H9 (cell line): ENCODE measurements at regions not wholly inside any gene's neighbourhood (a gene's known extent, or its start where the extent isn't known, plus 50 kb on each side); places are given as distances from the start of the nearest gene placed in this dataset.

Experiments
- DNase-seq: peaks from one replicate; pipeline ENCODE4 v3.0.0-alpha.2; 2017
- H2AFZ ChIP-seq: one replicate; pipeline ENCODE4 v1.6.1; 2013; ENCODE audit warnings: mild to moderate bottlenecking, low read length, control low read depth, moderate library complexity
- H2AK5ac ChIP-seq: 2 replicates; pipeline ENCODE4 v1.6.1; 2013; ENCODE audit warnings: low read length, control low read depth, mixed read lengths; ENCODE audit not compliant: insufficient read length
- H2BK120ac ChIP-seq: one replicate; pipeline ENCODE4 v1.6.1; 2013; ENCODE audit warnings: low read depth, mild to moderate bottlenecking, low read length, control low read depth, inconsistent platforms; ENCODE audit not compliant: poor library complexity, severe bottlenecking
- H2BK12ac ChIP-seq: 2 replicates; pipeline ENCODE4 v1.6.1; 2013; ENCODE audit warnings: low read length, control low read depth, mixed read lengths, low read depth; ENCODE audit not compliant: insufficient read length
- H2BK15ac ChIP-seq: 2 replicates; pipeline ENCODE4 v1.6.1; 2013; ENCODE audit warnings: low read depth, low read length, control low read depth
- H2BK20ac ChIP-seq: one replicate; pipeline ENCODE4 v1.6.1; 2013; ENCODE audit warnings: low read depth, mild to moderate bottlenecking, low read length, control low read depth, inconsistent platforms; ENCODE audit not compliant: poor library complexity, severe bottlenecking
- H2BK5ac ChIP-seq: 2 replicates; pipeline ENCODE4 v1.6.1; 2013; ENCODE audit warnings: low read length, control low read depth, mixed read lengths; ENCODE audit not compliant: insufficient read length
- H3K14ac ChIP-seq: 2 replicates; pipeline ENCODE4 v1.6.1; 2013; ENCODE audit warnings: low read length, control low read depth; ENCODE audit not compliant: insufficient read depth
- H3K18ac ChIP-seq: 2 replicates; pipeline ENCODE4 v1.6.1; 2013; ENCODE audit warnings: low read depth, mild to moderate bottlenecking, mixed read lengths, low read length, control low read depth; ENCODE audit not compliant: insufficient read length
- H3K23ac ChIP-seq: 2 replicates; pipeline ENCODE4 v1.6.1; 2013; ENCODE audit warnings: low read length, control low read depth, mixed read lengths, low read depth; ENCODE audit not compliant: insufficient read length
- H3K23me2 ChIP-seq: 2 replicates; pipeline ENCODE4 v1.6.1; 2013; ENCODE audit warnings: low read depth, mild to moderate bottlenecking, mixed read lengths, low read length, control low read depth; ENCODE audit not compliant: insufficient read length, poor library complexity, severe bottlenecking
- H3K27ac ChIP-seq: 2 replicates; pipeline ENCODE4 v1.5.1; 2013; ENCODE audit warnings: low read length, control low read depth, mixed read lengths, low read depth; ENCODE audit not compliant: insufficient read length
- H3K27me3 ChIP-seq: 2 replicates; pipeline ENCODE4 v1.6.1; 2013; ENCODE audit warnings: low read length, control low read depth, inconsistent platforms; ENCODE audit not compliant: insufficient read depth
- H3K4ac ChIP-seq: 2 replicates; pipeline ENCODE4 v1.6.1; 2013; ENCODE audit warnings: low read depth, mild to moderate bottlenecking, control low read depth, inconsistent platforms, low read length, moderate library complexity
- H3K4me1 ChIP-seq: 2 replicates; pipeline ENCODE4 v1.6.1; 2013; ENCODE audit warnings: low read length, control low read depth, inconsistent platforms; ENCODE audit not compliant: insufficient read depth
- H3K4me2 ChIP-seq: 2 replicates; pipeline ENCODE4 v1.6.1; 2013; ENCODE audit warnings: low read length, control low read depth, mixed read lengths; ENCODE audit not compliant: insufficient read length, insufficient read depth
- H3K56ac ChIP-seq: 2 replicates; pipeline ENCODE4 v1.6.1; 2013; ENCODE audit warnings: low read depth, mild to moderate bottlenecking, mixed read lengths, low read length, control low read depth; ENCODE audit not compliant: insufficient read length
- H3K79me1 ChIP-seq: 2 replicates; pipeline ENCODE4 v1.6.1; 2013; ENCODE audit warnings: low read depth, mild to moderate bottlenecking, moderate library complexity, low read length, control low read depth, inconsistent platforms; ENCODE audit not compliant: insufficient read depth, poor library complexity, severe bottlenecking
- H3K79me2 ChIP-seq: 2 replicates; pipeline ENCODE4 v1.6.1; 2013; ENCODE audit warnings: low read length, control low read depth, inconsistent platforms; ENCODE audit not compliant: insufficient read depth
- H3K9ac ChIP-seq: 2 replicates; pipeline ENCODE4 v1.6.1; 2013; ENCODE audit warnings: low read length, control low read depth, mixed read lengths; ENCODE audit not compliant: insufficient read length; ENCODE audit errors: extremely low read depth
- H3K9me3 ChIP-seq: one replicate; pipeline ENCODE4 v1.6.1; 2013; ENCODE audit warnings: low read depth, low read length, inconsistent platforms; ENCODE audit not compliant: control insufficient read depth
- H3T11ph ChIP-seq: one replicate; pipeline ENCODE4 v1.6.1; 2013; ENCODE audit warnings: mild to moderate bottlenecking, low read length, control low read depth, inconsistent platforms
- H4K20me1 ChIP-seq: one replicate; pipeline ENCODE4 v1.6.1; 2013; ENCODE audit not compliant: control insufficient read depth, insufficient read length, insufficient read depth
- H4K5ac ChIP-seq: 2 replicates; pipeline ENCODE4 v1.6.1; 2013; ENCODE audit warnings: low read depth, mild to moderate bottlenecking, mixed read lengths, low read length, control low read depth; ENCODE audit not compliant: insufficient read length
- H4K8ac ChIP-seq: replicated peaks from 2 replicates; pipeline ENCODE4 v1.6.1; 2013; ENCODE audit warnings: low read length, control low read depth, mixed read lengths, low read depth; ENCODE audit not compliant: insufficient read length
- H4K91ac ChIP-seq: 2 replicates; pipeline ENCODE4 v1.6.1; 2013; ENCODE audit warnings: low read depth, mild to moderate bottlenecking, moderate library complexity, mixed read lengths, low read length, control low read depth; ENCODE audit not compliant: insufficient read length
- H3K27ac Mint-ChIP-seq, 3 experiments: 2 replicates in 2 of 3; 3 replicates in 1 of 3; pipeline ENCODE4 v1.8.0; 2020 to 2021; ENCODE audit warnings: mixed read lengths in 3 of 3, mild to moderate bottlenecking in 1 of 3, moderate library complexity in 1 of 3
- H3K27me3 Mint-ChIP-seq: 2 replicates; pipeline ENCODE4 v1.8.0; 2021; ENCODE audit warnings: low read depth, mild to moderate bottlenecking, moderate library complexity, mixed read lengths
- H3K36me3 Mint-ChIP-seq, 3 experiments: 2 replicates in 2 of 3; 3 replicates in 1 of 3; pipeline ENCODE4 v1.8.0; 2020 to 2021; ENCODE audit warnings: low read depth in 3 of 3, mixed read lengths in 3 of 3; ENCODE audit not compliant: insufficient read depth in 1 of 3
- H3K4me1 Mint-ChIP-seq, 2 experiments: 2 replicates each; pipeline ENCODE4 v1.8.0; 2020; ENCODE audit warnings: mixed read lengths in 2 of 2
- H3K4me3 Mint-ChIP-seq, 2 experiments: 2 replicates in 1 of 2; 3 replicates in 1 of 2; pipeline ENCODE4 v1.8.0; 2020 to 2021; ENCODE audit warnings: mild to moderate bottlenecking in 2 of 2, mixed read lengths in 2 of 2, moderate library complexity in 1 of 2
- H3K9me3 Mint-ChIP-seq, 2 experiments: 2 replicates in 1 of 2; 3 replicates in 1 of 2; pipeline ENCODE4 v1.8.0; 2020; ENCODE audit warnings: mild to moderate bottlenecking in 2 of 2, mixed read lengths in 2 of 2, moderate library complexity in 1 of 2
- WGBS: extraction: QIAGEN DNeasy Blood & Tissue Kit; methylation state at CpG from one replicate; pipeline ENCODE4 v1.1.7; 2013; ENCODE audit warnings: missing lambda C conversion rate, low lambda C conversion rate, mixed read lengths; ENCODE audit not compliant: insufficient read length; ENCODE audit errors: extremely low coverage; 5-methylcytosine and 5-hydroxymethylcytosine counted together
- TF ChIP-seq, protein P1 (sequence below): fragments of 200-600 bp; sonication (generic); conservative IDR thresholded peaks from 3 replicates; pipeline ENCODE4 v1.8.0; 2021; ENCODE audit warnings: antibody characterized with exemption, mild to moderate bottlenecking

DNA sequence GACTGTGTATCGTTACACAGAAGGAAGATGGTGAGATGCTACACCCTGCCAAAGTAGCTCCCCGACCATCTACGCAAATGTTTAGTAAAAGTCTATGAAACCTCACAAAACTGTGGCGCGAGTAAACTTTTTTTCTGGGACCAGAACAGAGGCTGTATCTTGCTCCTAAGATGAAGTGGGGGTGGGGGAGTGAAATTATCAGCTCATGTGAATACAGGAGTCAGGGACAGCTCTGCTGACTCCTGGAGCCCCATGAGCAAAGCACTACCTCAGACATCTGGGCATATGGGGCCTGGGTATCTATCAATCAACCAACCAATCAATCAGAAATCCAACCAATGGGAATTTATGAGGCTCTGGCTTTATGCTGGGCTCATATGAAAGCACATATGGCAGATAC is 138.6 kb upstream of the RANBP3L start:
- DNase-seq, result no peak
- no peak overlapping the region for H4K8ac ChIP-seq
- H3K9me3 ChIP-seq, result no peaks in the 10 kb centered on the region
- H4K20me1 ChIP-seq, result no peaks in the 10 kb centered on the region
- no peak overlapping the region for H2BK12ac ChIP-seq
- no CpG with 5 or more reads among the region's 5 CpGs for WGBS
- H3K4me1 ChIP-seq, result no peaks in the 10 kb centered on the region
- Mint-ChIP-seq H3K27ac (no peak overlapping the region), H3K27me3 (no peaks in the 10 kb centered on the region; the same call in 1 of the 2 replicates), H3K36me3 (no peaks in the 10 kb centered on the region), H3K4me3 (no peak overlapping the region), H3K9me3 (no peaks in the 10 kb centered on the region), H3K4me1 (peaks cover 15 to 30% of the 10 kb centered on the region in 2 experiments)
- no peaks in the 10 kb centered on the region for H3K79me2 ChIP-seq
- no peak overlapping the region for H2BK20ac ChIP-seq
- H3K4ac ChIP-seq, result no peak overlapping the region
- H3K14ac ChIP-seq, result no peak overlapping the region
- no peak overlapping the region for H3K23ac ChIP-seq
- H3K27me3 ChIP-seq, result no peaks in the 10 kb centered on the region
- H3K56ac ChIP-seq, result no peak overlapping the region
- no peaks in the 10 kb centered on the region for H3K23me2 ChIP-seq
- no peak overlapping the region for H2BK5ac ChIP-seq
- no peak overlapping the region for H4K91ac ChIP-seq
- H4K5ac ChIP-seq, result no peak overlapping the region
- no peak overlapping the region for H3K4me2 ChIP-seq
- H3K79me1 ChIP-seq, result no peaks in the 10 kb centered on the region
- H2BK15ac ChIP-seq, result no peak overlapping the region
- no peak overlapping the region for H3K27ac ChIP-seq
- no peak overlapping the region for H3K9ac ChIP-seq
- no peak overlapping the region for H3T11ph ChIP-seq
- TF ChIP-seq, protein P1, sequence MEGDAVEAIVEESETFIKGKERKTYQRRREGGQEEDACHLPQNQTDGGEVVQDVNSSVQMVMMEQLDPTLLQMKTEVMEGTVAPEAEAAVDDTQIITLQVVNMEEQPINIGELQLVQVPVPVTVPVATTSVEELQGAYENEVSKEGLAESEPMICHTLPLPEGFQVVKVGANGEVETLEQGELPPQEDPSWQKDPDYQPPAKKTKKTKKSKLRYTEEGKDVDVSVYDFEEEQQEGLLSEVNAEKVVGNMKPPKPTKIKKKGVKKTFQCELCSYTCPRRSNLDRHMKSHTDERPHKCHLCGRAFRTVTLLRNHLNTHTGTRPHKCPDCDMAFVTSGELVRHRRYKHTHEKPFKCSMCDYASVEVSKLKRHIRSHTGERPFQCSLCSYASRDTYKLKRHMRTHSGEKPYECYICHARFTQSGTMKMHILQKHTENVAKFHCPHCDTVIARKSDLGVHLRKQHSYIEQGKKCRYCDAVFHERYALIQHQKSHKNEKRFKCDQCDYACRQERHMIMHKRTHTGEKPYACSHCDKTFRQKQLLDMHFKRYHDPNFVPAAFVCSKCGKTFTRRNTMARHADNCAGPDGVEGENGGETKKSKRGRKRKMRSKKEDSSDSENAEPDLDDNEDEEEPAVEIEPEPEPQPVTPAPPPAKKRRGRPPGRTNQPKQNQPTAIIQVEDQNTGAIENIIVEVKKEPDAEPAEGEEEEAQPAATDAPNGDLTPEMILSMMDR, result no peak
- no peak overlapping the region for H2BK120ac ChIP-seq
- H3K18ac ChIP-seq, result no peak overlapping the region
- H2AFZ ChIP-seq, result no peak overlapping the region
- H2AK5ac ChIP-seq, result no peak overlapping the region
